K562 (cell line): ENCODE measurements at regions not wholly inside any gene's neighbourhood (a gene's known extent, or its start where the extent isn't known, plus 50 kb on each side); places are given as distances from the start of the nearest gene placed in this dataset.

Experiments used
- ATAC-seq: fragments of 200-7000 bp; cut with Tn5 transposase; 3 replicates; pipeline ENCODE4 v1.9.1; 2020; ENCODE audit warnings: moderate library complexity
- BruUV-seq: library from RNA; stranded (reverse); fragments of 400-500 nt; replicated peaks from 2 replicates; lab custom pipeline; 2021; lab: Mats Ljungman, UMichigan
- CTCF ChIA-PET: fragments of 300-600 bp; formaldehyde crosslinking; extraction: SDS; loops from one replicate; lab custom pipeline; 2021; ENCODE audit warnings: low intra/inter-chr PET ratio; lab: Yijun Ruan, JAX
- POLR2A ChIA-PET: fragments of 300-600, 350-650 bp; sonication (Branson Sonifier 250); formaldehyde crosslinking; extraction: SDS; loops from one replicate; lab custom pipeline; 2021; ENCODE audit warnings: antibody characterized with exemption, inconsistent platforms; lab: Yijun Ruan, JAX
- DNase-seq, 4 experiments: peaks; one replicate each; pipeline versions ENCODE4 v3.0.0 to v3.0.0-alpha.2; 2011 to 2018; ENCODE audit warnings: low spot score in 3 of 4, mixed read lengths in 3 of 4; ENCODE audit errors: extremely low read depth in 1 of 4
- FAIRE-seq: peaks from 2 replicates; lab custom pipeline; 2011; peaks lifted over from hg19 to GRCh38; lab: Jason Lieb, UNC
- H2AFZ ChIP-seq: 2 replicates; pipeline ENCODE4 v1.6.0; 2011; ENCODE audit warnings: low read depth, low read length, control low read depth, inconsistent platforms
- H3K27ac ChIP-seq: fragments of 200-600 bp; 3 replicates; pipeline ENCODE4 v1.8.0; 2011; ENCODE audit warnings: low read depth, mild to moderate bottlenecking, control low read depth, inconsistent platforms, low read length, moderate library complexity, mixed read lengths; ENCODE audit errors: extremely low read depth
- H3K27me3 ChIP-seq, 2 experiments: fragments of 300-600 bp in 1 of 2; 2 replicates in 1 of 2; 3 replicates in 1 of 2; pipeline versions ENCODE4 v1.6.0 to v1.8.0; 2011; ENCODE audit warnings: inconsistent platforms in 2 of 2, low read length in 2 of 2, mild to moderate bottlenecking in 1 of 2, mixed read lengths in 1 of 2, moderate library complexity in 1 of 2; ENCODE audit not compliant: control insufficient read depth in 2 of 2, insufficient read depth in 2 of 2
- H3K36me3 ChIP-seq: fragments of 300-600 bp; 3 replicates; pipeline ENCODE4 v1.8.0; 2011; ENCODE audit warnings: mild to moderate bottlenecking, low read length, inconsistent platforms; ENCODE audit not compliant: control insufficient read depth, insufficient read depth
- H3K4me1 ChIP-seq, 2 experiments: fragments of 200-600 bp in 1 of 2; replicated peaks in 1 of 2; 2 replicates in 1 of 2; 3 replicates in 1 of 2; pipeline versions ENCODE4 v1.5.1 to v1.8.0; 2011; ENCODE audit warnings: inconsistent platforms in 2 of 2, low read length in 2 of 2, mild to moderate bottlenecking in 1 of 2, mixed read lengths in 1 of 2, moderate library complexity in 1 of 2; ENCODE audit not compliant: control insufficient read depth in 2 of 2, insufficient read depth in 2 of 2
- H3K4me2 ChIP-seq: 2 replicates; pipeline ENCODE4 v1.6.1; 2011; ENCODE audit warnings: low read length, control low read depth, inconsistent platforms, mixed read lengths; ENCODE audit not compliant: insufficient read depth
- H3K4me3 ChIP-seq: fragments of 200-600 bp; sonication (generic), shearing (Covaris generic); 2 replicates; pipeline ENCODE4 v1.5.1; 2016; ENCODE audit warnings: control low read depth, inconsistent platforms
- H3K79me2 ChIP-seq: fragments of 200-600 bp; 3 replicates; pipeline ENCODE4 v1.8.0; 2011; ENCODE audit warnings: low read length, inconsistent platforms; ENCODE audit not compliant: control insufficient read depth, insufficient read depth
- H3K9ac ChIP-seq, 2 experiments: 2 replicates each; pipeline versions ENCODE4 v1.6.0 to v1.6.1; 2011; ENCODE audit warnings: low read depth in 2 of 2, low read length in 2 of 2, control low read depth in 1 of 2, inconsistent platforms in 1 of 2, mild to moderate bottlenecking in 1 of 2, mixed read lengths in 1 of 2; ENCODE audit not compliant: insufficient read depth in 1 of 2
- H3K9me1 ChIP-seq: one replicate; pipeline ENCODE4 v1.6.0; 2011; ENCODE audit warnings: inconsistent platforms, mild to moderate bottlenecking, low read length, moderate library complexity; ENCODE audit not compliant: control insufficient read depth, insufficient read depth
- H3K9me3 ChIP-seq: replicated peaks from 2 replicates; pipeline ENCODE4 v1.5.1; 2011; ENCODE audit warnings: low read depth, low read length, inconsistent platforms; ENCODE audit not compliant: control insufficient read depth, insufficient read depth
- H4K20me1 ChIP-seq: replicated peaks from 2 replicates; pipeline ENCODE4 v1.6.1; 2011; ENCODE audit warnings: low read length, inconsistent platforms, mixed read lengths; ENCODE audit not compliant: control insufficient read depth, insufficient read depth
- AFF4 ChIP-seq: sonication (generic); formaldehyde crosslinking; IDR thresholded peaks from 2 replicates; pipeline ENCODE4 v1.8.0; 2023; ENCODE audit warnings: mild to moderate bottlenecking, missing genetic modification reagents
- BRCA1 ChIP-seq, 2 experiments: fragments of 450-650 bp in 1 of 2; sonication (generic) in 1 of 2; formaldehyde crosslinking in 1 of 2; IDR thresholded peaks; 2 replicates each; pipeline versions ENCODE4 v1.5.0 to v1.6.1; 2017 to 2020; ENCODE audit warnings: mild to moderate bottlenecking in 1 of 2, missing genetic modification reagents in 1 of 2
- CREB5 ChIP-seq: fragments of 250-450 bp; sonication (Bioruptor Pico); IDR thresholded peaks from 2 replicates; pipeline ENCODE4 v1.5.0; 2020; ENCODE audit warnings: mild to moderate bottlenecking
- GABPA ChIP-seq: fragments of 200-800 bp; sonication (Bioruptor generic); conservative IDR thresholded peaks from 2 replicates; pipeline ENCODE4 v1.6.1; 2016; ENCODE audit warnings: low read depth, missing genetic modification characterization, missing compliant biosample characterization
- GATA2 ChIP-seq: sonication (generic); formaldehyde crosslinking; IDR thresholded peaks from 2 replicates; pipeline ENCODE4 v1.4.0; 2020; ENCODE audit warnings: mild to moderate bottlenecking, missing genetic modification reagents
- HMBOX1 ChIP-seq: sonication (generic); IDR thresholded peaks from 2 replicates; pipeline ENCODE4 v1.6.1; 2016
- MXI1 ChIP-seq: IDR thresholded peaks from 2 replicates; pipeline ENCODE4 v1.6.1; 2011; ENCODE audit warnings: low read depth, mild to moderate bottlenecking, improper control_type of control experiment, low read length
- PHF8 ChIP-seq: fragments of 200-600 bp; sonication (generic); IDR thresholded peaks from 2 replicates; pipeline ENCODE4 v1.6.1; 2012; ENCODE audit warnings: mixed run types, mild to moderate bottlenecking, inconsistent platforms, low read length, moderate library complexity, borderline replicate concordance
- RBM34 ChIP-seq: fragments of 200-400 bp; formaldehyde crosslinking; IDR thresholded peaks from 2 replicates; pipeline ENCODE4 v1.6.1; 2018; ENCODE audit warnings: low read length, borderline replicate concordance; ENCODE audit not compliant: insufficient read depth
- TCFL5 ChIP-seq: fragments of 250-450 bp; sonication (Bioruptor Pico); conservative IDR thresholded peaks from 2 replicates; pipeline ENCODE4 v1.6.1; 2021; ENCODE audit warnings: mild to moderate bottlenecking, moderate library complexity, matching md5 sums
- ZFP30 ChIP-seq: fragments of 250-450 bp; sonication (Bioruptor Pico); IDR thresholded peaks from 2 replicates; pipeline ENCODE4 v1.8.0; 2022; ENCODE audit warnings: moderate library complexity, mild to moderate bottlenecking, inconsistent platforms, borderline replicate concordance
- ZFP36 ChIP-seq: fragments of 150-350 bp; IDR thresholded peaks from 2 replicates; pipeline ENCODE4 v1.6.1; 2018; ENCODE audit warnings: low read length, low read depth; ENCODE audit not compliant: partially characterized antibody
- ZNF165 ChIP-seq: fragments of 250-450 bp; sonication (Bioruptor Pico); IDR thresholded peaks from 2 replicates; pipeline ENCODE4 v1.4.0; 2020; ENCODE audit warnings: borderline replicate concordance
- whole genome bisulfite sequencing: fragments of 100-300 bp; shearing (Covaris generic); methylation state at CpG from one replicate; pipeline ENCODE4 v1.1.6; 2016; ENCODE audit warnings: low coverage, mixed read lengths; ENCODE audit not compliant: insufficient coverage; ENCODE audit errors: missing lambda C conversion rate; 5-methylcytosine and 5-hydroxymethylcytosine counted together
- in situ Hi-C: fragments of 300-500 bp; cut with MboI; formaldehyde crosslinking; loops from 4 replicates; pipeline ENCODE4 v1.15.0; 2018; ENCODE audit warnings: inconsistent platforms, mixed read lengths
- intact Hi-C: fragments of 100-400 bp; cut with micrococcal nuclease; formaldehyde crosslinking; loops from 2 replicates; pipeline ENCODE4 v1.14.2; 2022

GRCh38 chr2:158742536-158742935 lies 52.6 kb upstream of the DAPL1 start (continued):
- TF ChIP-seq RBM34 (no peak), AFF4 (no peak)

GRCh38 chr2:158743466-158743865 lies 51.7 kb upstream of the DAPL1 start:
- ATAC-seq: no peak
- no peaks in the 10 kb centered on the region for H3K79me2 ChIP-seq
- no peak overlapping the region for H2AFZ ChIP-seq
- H3K27me3 ChIP-seq: peaks cover 26 to 65% of the 10 kb centered on the region in 2 experiments
- CTCF ChIA-PET: interaction anchor here (0.6 to 0.8 kb wide), 2 partner anchors 709 to 1441 kb away, joined by 4 to 5 read pairs; no protein-coding TSS in a partner anchor
- intact Hi-C loops: loop anchor here (10.0 kb wide), 1 partner anchor 979 kb away; no protein-coding TSS in a partner anchor
- BruUV-seq: no TSS peak
- H4K20me1 ChIP-seq: no peaks in the 10 kb centered on the region
- H3K36me3 ChIP-seq: no peaks in the 10 kb centered on the region
- no peak overlapping the region for H3K4me3 ChIP-seq
- WGBS: 0% methylated on average over 4 of the region's 4 CpGs
- no peak overlapping the region for H3K9ac ChIP-seq
- H3K4me1 ChIP-seq: no peaks in the 10 kb centered on the region; a peak in 2 of 5 replicates
- no peak for FAIRE-seq
- DNase-seq: no peak
- H3K9me1 ChIP-seq: no peaks in the 10 kb centered on the region
- no peak overlapping the region for H3K4me2 ChIP-seq
- no peaks in the 10 kb centered on the region for H3K9me3 ChIP-seq
- H3K27ac ChIP-seq: no peak overlapping the region
- POLR2A ChIA-PET: no interaction called here
- in situ Hi-C loops: loop anchor here (10.0 to 25.0 kb wide), 2 partner anchors 969 to 1256 kb away; no protein-coding TSS in a partner anchor
- TF ChIP-seq GATA2 (CRISPR knock-in tag): no peak
- no peak for TF ChIP-seq BRCA1 (IDR thresholded peaks at IDR 0.05)
- TF ChIP-seq BRCA1 (CRISPR knock-in tag; IDR thresholded peaks at IDR 0.05): no peak
- no peak for TF ChIP-seq PHF8
- TF ChIP-seq ZFP30 (CRISPR knock-in tag): no peak
- TF ChIP-seq ZNF165: no peak
- TF ChIP-seq ZFP36: no peak
- no peak for TF ChIP-seq GABPA (tag)
- TF ChIP-seq CREB5 (CRISPR knock-in tag): no peak
- no peak for TF ChIP-seq HMBOX1
- TF ChIP-seq TCFL5 (CRISPR knock-in tag): no peak
- TF ChIP-seq MXI1: no peak
